ENCODE measurements at regions not wholly inside any gene's neighbourhood (a gene's known extent, or its start where the extent isn't known, plus 50 kb on each side); places are given as distances from the start of the nearest gene placed in this dataset.

- no peak overlapping the region for H3K27ac ChIP-seq (ENCODE audit: low read depth, low read length, poor library complexity, severe bottlenecking)
- H2AFZ ChIP-seq (ENCODE audit: low read length): no peak overlapping the region
- no peaks in the 10 kb centered on the region for H4K20me1 ChIP-seq (ENCODE audit: insufficient read depth, low read length)
- no peaks in the 10 kb centered on the region for H3K9me3 ChIP-seq (ENCODE audit: low read length)
- TF ChIP-seq EZH2phosphoT487 (IDR thresholded peaks at IDR 0.05; ENCODE audit: borderline replicate concordance, low read depth, low read length) (no peak), CTCF (conservative IDR thresholded peaks at IDR 0.05; ENCODE audit: low read length) (no peak)
- H3K4me2 ChIP-seq (ENCODE audit: low read length): no peak overlapping the region
- intact Hi-C loops (cut with micrococcal nuclease; ENCODE audit: unreplicated experiment): no loop called here
- H3K4me1 ChIP-seq (ENCODE audit: insufficient read depth, low read length, poor library complexity, severe bottlenecking): no peaks in the 10 kb centered on the region
- ChIA-PET CTCF (ENCODE audit: unreplicated experiment) (no interaction called here), POLR2A (no interaction called here)
- no peaks in the 10 kb centered on the region for H3K9me2 ChIP-seq (ENCODE audit: insufficient read depth, low read length)
- no TSS peak for BruUV-seq (replicated peaks)
- no peaks in the 10 kb centered on the region for H3K79me2 ChIP-seq (ENCODE audit: insufficient read depth, low read depth, low read length)
- no peak for DNase-seq (ENCODE audit: low spot score)
- no peaks in the 10 kb centered on the region for H3K36me3 ChIP-seq (ENCODE audit: insufficient read depth, low read length)
- H3K4me3 ChIP-seq (ENCODE audit: low read depth, low read length, poor library complexity, severe bottlenecking): no peak overlapping the region
Observed at GRCh38 chr2:200050921-200051610, 95.7 kb downstream of the MAIP1 start.

- CTCF ChIA-PET (ENCODE audit: unreplicated experiment): no interaction called here
- H3K4me1 ChIP-seq (ENCODE audit: insufficient read depth, low read length, poor library complexity, severe bottlenecking): no peaks in the 10 kb centered on the region
- no peaks in the 10 kb centered on the region for H3K9me3 ChIP-seq (ENCODE audit: low read length)
- H2AFZ ChIP-seq (ENCODE audit: low read length): no peak overlapping the region
- H3K4me2 ChIP-seq (ENCODE audit: low read length): no peak overlapping the region
- no peak overlapping the region for H3K27ac ChIP-seq (ENCODE audit: low read depth, low read length, poor library complexity, severe bottlenecking)
- DNase-seq (ENCODE audit: low spot score): no peak
- H3K79me2 ChIP-seq (ENCODE audit: insufficient read depth, low read depth, low read length): no peaks in the 10 kb centered on the region
- BruUV-seq (replicated peaks): no TSS peak
- intact Hi-C loops (cut with micrococcal nuclease; ENCODE audit: unreplicated experiment): no loop called here
- no peaks in the 10 kb centered on the region for H3K36me3 ChIP-seq (ENCODE audit: insufficient read depth, low read length)
- H3K9me2 ChIP-seq (ENCODE audit: insufficient read depth, low read length): no peaks in the 10 kb centered on the region
- POLR2A ChIA-PET: no interaction called here
- H4K20me1 ChIP-seq (ENCODE audit: insufficient read depth, low read length): no peaks in the 10 kb centered on the region
- TF ChIP-seq EZH2phosphoT487 (IDR thresholded peaks at IDR 0.05; ENCODE audit: borderline replicate concordance, low read depth, low read length): no peak
- no peak for TF ChIP-seq CTCF (conservative IDR thresholded peaks at IDR 0.05; ENCODE audit: low read length)
- no peak overlapping the region for H3K4me3 ChIP-seq (ENCODE audit: low read depth, low read length, poor library complexity, severe bottlenecking)
Observed at GRCh38 chr2:200051611-200051945, 96.2 kb downstream of the MAIP1 start.

GRCh38 chr2:200052627-200053026 lies 97.2 kb downstream of the MAIP1 start:
- no peaks in the 10 kb centered on the region for H3K9me2 ChIP-seq (ENCODE audit: insufficient read depth, low read length)
- POLR2A ChIA-PET: no interaction called here
- intact Hi-C loops (cut with micrococcal nuclease; ENCODE audit: unreplicated experiment): no loop called here
- no peak overlapping the region for H2AFZ ChIP-seq (ENCODE audit: low read length)
- H3K4me3 ChIP-seq (ENCODE audit: low read depth, low read length, poor library complexity, severe bottlenecking): no peak overlapping the region
- no peaks in the 10 kb centered on the region for H3K36me3 ChIP-seq (ENCODE audit: insufficient read depth, low read length)
- H3K27ac ChIP-seq (ENCODE audit: low read depth, low read length, poor library complexity, severe bottlenecking): no peak overlapping the region
- H3K4me1 ChIP-seq (ENCODE audit: insufficient read depth, low read length, poor library complexity, severe bottlenecking): no peaks in the 10 kb centered on the region
- no TSS peak for BruUV-seq (replicated peaks)
- CTCF ChIA-PET (ENCODE audit: unreplicated experiment): no interaction called here
- DNase-seq (ENCODE audit: low spot score): no peak
- H3K79me2 ChIP-seq (ENCODE audit: insufficient read depth, low read depth, low read length): no peaks in the 10 kb centered on the region
- no peaks in the 10 kb centered on the region for H4K20me1 ChIP-seq (ENCODE audit: insufficient read depth, low read length)
- no peak for TF ChIP-seq EZH2phosphoT487 (IDR thresholded peaks at IDR 0.05; ENCODE audit: borderline replicate concordance, low read depth, low read length)
- no peak for TF ChIP-seq CTCF (conservative IDR thresholded peaks at IDR 0.05; ENCODE audit: low read length)
- H3K9me3 ChIP-seq (ENCODE audit: low read length): no peaks in the 10 kb centered on the region
- H3K4me2 ChIP-seq (ENCODE audit: low read length): no peak overlapping the region

All from OCI-LY7 (cell line).